Esophagus squamous epithelium (tissue), 5 donors: ENCODE measurements at regions not wholly inside any gene's neighbourhood (a gene's known extent, or its start where the extent isn't known, plus 50 kb on each side); places are given as distances from the start of the nearest gene placed in this dataset.
A peak's percentile ranks its signal among the peaks of the same experiment; 100 is the strongest.

Experiments
- DNase-seq: peaks from one replicate; lab custom pipeline; 2025; lab: John Stamatoyannopoulos, UW
- H3K27ac ChIP-seq, 4 donors: fragments of 200-600 bp; sonication (generic); one replicate each; pipeline ENCODE4 v1.5.1; 2016 to 2019; ENCODE audit warnings: mild to moderate bottlenecking in 1 of 4
- H3K27me3 ChIP-seq, 4 donors: fragments of 200-600 bp; sonication (generic); 1 replicate in 3 of 4; 2 replicates in 1 of 4; pipeline versions ENCODE4 v1.5.1 to v1.6.0; 2017 to 2021; ENCODE audit warnings: antibody characterized with exemption in 1 of 4
- H3K36me3 ChIP-seq, 3 donors: fragments of 200-600 bp; sonication (generic); one replicate each; pipeline ENCODE4 v1.5.1; 2016 to 2019
- H3K4me1 ChIP-seq, 3 donors: fragments of 200-600 bp; sonication (generic); one replicate each; pipeline ENCODE4 v1.5.1; 2017 to 2019
- H3K4me3 ChIP-seq, 4 donors: fragments of 200-600 bp; sonication (generic); 1 replicate in 3 of 4; 2 replicates in 1 of 4; pipeline ENCODE4 v1.5.1; 2016 to 2019; ENCODE audit warnings: mild to moderate bottlenecking in 2 of 4, moderate library complexity in 1 of 4
- H3K9me3 ChIP-seq, 3 donors: fragments of 200-600 bp; sonication (generic); one replicate each; pipeline ENCODE4 v1.5.1; 2016 to 2019
- CTCF ChIP-seq, 6 experiments: fragments of 450-650 bp in 4 of 6; fragments of 200-600 bp in 2 of 6; sonication (generic) in 2 of 6; IDR thresholded peaks; one replicate each; pipeline ENCODE4 v1.5.1; 2016 to 2019; ENCODE audit warnings: antibody characterized with exemption in 6 of 6, mild to moderate bottlenecking in 4 of 6, moderate library complexity in 4 of 6
- POLR2A ChIP-seq, 4 donors: fragments of 450-650 bp; IDR thresholded peaks; one replicate each; pipeline ENCODE4 v1.6.1; 2017; ENCODE audit warnings: antibody characterized with exemption in 4 of 4, mild to moderate bottlenecking in 4 of 4, moderate library complexity in 3 of 4
- WGBS, 2 donors: methylation state at CpG; one replicate each; pipeline ENCODE4 v1.1.5; 2018; 5-methylcytosine and 5-hydroxymethylcytosine counted together
- intact Hi-C: fragments of 100-400 bp; cut with DNase I; formaldehyde crosslinking; loops from one replicate; pipeline ENCODE4 v1.15.0; 2022
- donor health status: DM: yes; HTN: yes; CAD: no.

- WGBS, 2 donors: 6 to 41% methylated on average over 3 of the region's 3 CpGs
- no peak for DNase-seq
- Histone ChIP-seq H3K27ac (no peak overlapping the region), H3K9me3 (no peaks in the 10 kb centered on the region), H3K4me1 (peaks cover 0 to 34% (median 9%) of the 10 kb centered on the region in 3 donors), H3K36me3 (no peaks in the 10 kb centered on the region), H3K4me3 (no peak overlapping the region), H3K27me3 (no peaks in the 10 kb centered on the region)
- intact Hi-C loops: no loop called here
- TF ChIP-seq CTCF (IDR thresholded peaks at IDR 0.05) (no peak), POLR2A (IDR thresholded peaks at IDR 0.05) (no peak)
Measured at GRCh38 chr13:50361282-50361681, 346.0 kb downstream of the KCNRG start.

- TF ChIP-seq CTCF (IDR thresholded peaks at IDR 0.05): no peak
- no peak for TF ChIP-seq POLR2A (IDR thresholded peaks at IDR 0.05)
- no peak for DNase-seq
- H3K4me3 ChIP-seq: peak overlapping the region in 2 of 4 donors; percentile 4 to 50
Measured at GRCh38 chr13:50365408-50366391, 350.5 kb downstream of the KCNRG start.

GRCh38 chr13:50366488-50367174 lies 351.4 kb downstream of the KCNRG start:
- TF ChIP-seq POLR2A (IDR thresholded peaks at IDR 0.05) (no peak), CTCF (IDR thresholded peaks at IDR 0.05) (no peak)
- H3K4me1 ChIP-seq: peaks cover 0 to 18% (median 0%) of the 10 kb centered on the region in 3 donors
- H3K4me3 ChIP-seq: no peak overlapping the region
- 64 to 65% methylated on average over 4 to 6 of the region's 6 CpGs for WGBS, 2 donors
- H3K36me3 ChIP-seq: no peaks in the 10 kb centered on the region
- peaks cover 0 to 2% (median 0%) of the 10 kb centered on the region in 4 donors for H3K27me3 ChIP-seq
- DNase-seq: no peak
- H3K9me3 ChIP-seq: no peaks in the 10 kb centered on the region
- intact Hi-C loops: no loop called here
- H3K27ac ChIP-seq: peak overlapping the region in 2 of 4 donors; percentile 45 to 51

More at GRCh38 chr13:50365408-50366391, 350.5 kb downstream of the KCNRG start:
- intact Hi-C loops: no loop called here
- WGBS, 2 donors: 46 to 55% methylated on average over 9 to 10 of the region's 10 CpGs
- Histone ChIP-seq H3K4me1 (peaks cover 0 to 18% (median 0%) of the 10 kb centered on the region in 3 donors), H3K27ac (peak overlapping the region in 2 of 4 donors; percentile 45 to 51), H3K36me3 (no peaks in the 10 kb centered on the region), H3K27me3 (no peaks in the 10 kb centered on the region), H3K9me3 (no peaks in the 10 kb centered on the region)

GRCh38 chr13:50369646-50370045 lies 354.4 kb downstream of the KCNRG start:
- intact Hi-C loops: no loop called here
- Histone ChIP-seq H3K27ac (no peak overlapping the region), H3K4me1 (peaks cover 0 to 18% (median 0%) of the 10 kb centered on the region in 3 donors), H3K27me3 (peaks cover 0 to 6% (median 0%) of the 10 kb centered on the region in 4 donors), H3K36me3 (no peaks in the 10 kb centered on the region), H3K9me3 (no peaks in the 10 kb centered on the region), H3K4me3 (no peak overlapping the region)
- TF ChIP-seq POLR2A (IDR thresholded peaks at IDR 0.05): no peak
- no peak for TF ChIP-seq CTCF (IDR thresholded peaks at IDR 0.05)
- WGBS, 2 donors: 100% methylated on average over 2 of the region's 2 CpGs
- no peak for DNase-seq
